Breast epithelium (tissue), 4 donors: ENCODE measurements at regions not wholly inside any gene's neighbourhood (a gene's known extent, or its start where the extent isn't known, plus 50 kb on each side); places are given as distances from the start of the nearest gene placed in this dataset.
A peak's percentile ranks its signal among the peaks of the same experiment; 100 is the strongest.

Source experiments
- DNase-seq, 2 donors: peaks; one replicate each; pipeline ENCODE4 v3.0.0-alpha.2; 2019; ENCODE audit warnings: low spot score in 2 of 2
- H3K27ac ChIP-seq, 2 donors: fragments of 200-600 bp; sonication (generic) in 1 of 2; one replicate each; pipeline ENCODE4 v1.5.1; 2016 to 2019; ENCODE audit warnings: mild to moderate bottlenecking in 1 of 2
- H3K27me3 ChIP-seq, 2 donors: fragments of 200-600 bp; sonication (generic) in 1 of 2; one replicate each; pipeline versions ENCODE4 v1.5.1 to v1.6.0; 2017 to 2019; ENCODE audit warnings: control low read depth in 1 of 2, mild to moderate bottlenecking in 1 of 2
- H3K36me3 ChIP-seq: fragments of 200-600 bp; one replicate; pipeline ENCODE4 v1.5.1; 2019
- H3K4me1 ChIP-seq, 2 donors: fragments of 200-600 bp; sonication (generic); one replicate each; pipeline ENCODE4 v1.5.1; 2016 to 2019; ENCODE audit warnings: control low read depth in 1 of 2
- H3K4me3 ChIP-seq, 3 donors: fragments of 200-600 bp; sonication (generic); 1 replicate in 2 of 3; 2 replicates in 1 of 3; pipeline ENCODE4 v1.5.1; 2016 to 2019; ENCODE audit warnings: mild to moderate bottlenecking in 3 of 3, moderate library complexity in 2 of 3
- H3K9me3 ChIP-seq, 2 donors: fragments of 200-600 bp; sonication (generic) in 1 of 2; one replicate each; pipeline ENCODE4 v1.5.1; 2016 to 2019; ENCODE audit warnings: control low read depth in 1 of 2
- POLR2A ChIP-seq: fragments of 450-650 bp; IDR thresholded peaks from one replicate; pipeline ENCODE4 v1.6.1; 2016; ENCODE audit warnings: antibody characterized with exemption, mild to moderate bottlenecking, moderate library complexity
- POLR2AphosphoS5 ChIP-seq, 3 donors: sonication (generic); formaldehyde crosslinking; IDR thresholded peaks; one replicate each; pipeline ENCODE4 v1.6.1; 2017; ENCODE audit warnings: antibody characterized with exemption in 3 of 3
- intact Hi-C: fragments of 100-400 bp; cut with DNase I; formaldehyde crosslinking; loops from one replicate; pipeline ENCODE4 v1.15.1; 2023; ENCODE audit warnings: low total_unique reads
- TF ChIP-seq, protein P1 (sequence below), 3 donors: fragments of 450-650 bp; IDR thresholded peaks; one replicate each; pipeline ENCODE4 v1.5.1; 2016 to 2017; ENCODE audit warnings: antibody characterized with exemption in 3 of 3, mild to moderate bottlenecking in 3 of 3, moderate library complexity in 3 of 3

DNA sequence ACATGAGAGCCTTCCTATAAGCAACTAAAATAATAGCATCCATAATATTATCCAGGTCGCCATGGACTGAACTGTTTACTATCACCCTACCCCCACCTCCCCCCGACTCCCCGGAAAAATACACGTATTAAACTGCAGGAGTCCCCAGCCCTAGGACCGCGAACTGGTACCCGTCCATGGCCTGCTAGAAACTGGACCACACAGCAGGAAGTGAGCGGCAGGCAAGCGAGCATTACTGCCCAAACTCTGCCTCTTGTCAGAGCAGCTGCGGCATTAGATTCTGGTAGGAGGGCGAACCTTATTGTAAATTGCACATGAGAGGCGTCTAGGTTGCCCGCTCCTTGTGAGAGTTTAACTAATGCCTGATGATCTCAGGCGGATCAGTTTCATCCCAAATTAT is 405.8 kb upstream of the ADGRL3 start:
- no peak for TF ChIP-seq POLR2AphosphoS5 (IDR thresholded peaks at IDR 0.05)
- TF ChIP-seq POLR2A, result no peak
- TF ChIP-seq, protein P1, sequence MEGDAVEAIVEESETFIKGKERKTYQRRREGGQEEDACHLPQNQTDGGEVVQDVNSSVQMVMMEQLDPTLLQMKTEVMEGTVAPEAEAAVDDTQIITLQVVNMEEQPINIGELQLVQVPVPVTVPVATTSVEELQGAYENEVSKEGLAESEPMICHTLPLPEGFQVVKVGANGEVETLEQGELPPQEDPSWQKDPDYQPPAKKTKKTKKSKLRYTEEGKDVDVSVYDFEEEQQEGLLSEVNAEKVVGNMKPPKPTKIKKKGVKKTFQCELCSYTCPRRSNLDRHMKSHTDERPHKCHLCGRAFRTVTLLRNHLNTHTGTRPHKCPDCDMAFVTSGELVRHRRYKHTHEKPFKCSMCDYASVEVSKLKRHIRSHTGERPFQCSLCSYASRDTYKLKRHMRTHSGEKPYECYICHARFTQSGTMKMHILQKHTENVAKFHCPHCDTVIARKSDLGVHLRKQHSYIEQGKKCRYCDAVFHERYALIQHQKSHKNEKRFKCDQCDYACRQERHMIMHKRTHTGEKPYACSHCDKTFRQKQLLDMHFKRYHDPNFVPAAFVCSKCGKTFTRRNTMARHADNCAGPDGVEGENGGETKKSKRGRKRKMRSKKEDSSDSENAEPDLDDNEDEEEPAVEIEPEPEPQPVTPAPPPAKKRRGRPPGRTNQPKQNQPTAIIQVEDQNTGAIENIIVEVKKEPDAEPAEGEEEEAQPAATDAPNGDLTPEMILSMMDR (IDR thresholded peaks at IDR 0.05), result no peak
- no peaks in the 10 kb centered on the region for H3K4me1 ChIP-seq
- no peak for DNase-seq
- no peaks in the 10 kb centered on the region for H3K27me3 ChIP-seq
- H3K9me3 ChIP-seq, result no peaks in the 10 kb centered on the region
- H3K4me3 ChIP-seq, result no peak overlapping the region
- H3K36me3 ChIP-seq, result no peaks in the 10 kb centered on the region
- no peak overlapping the region for H3K27ac ChIP-seq
- intact Hi-C loops, result no loop called here

DNA sequence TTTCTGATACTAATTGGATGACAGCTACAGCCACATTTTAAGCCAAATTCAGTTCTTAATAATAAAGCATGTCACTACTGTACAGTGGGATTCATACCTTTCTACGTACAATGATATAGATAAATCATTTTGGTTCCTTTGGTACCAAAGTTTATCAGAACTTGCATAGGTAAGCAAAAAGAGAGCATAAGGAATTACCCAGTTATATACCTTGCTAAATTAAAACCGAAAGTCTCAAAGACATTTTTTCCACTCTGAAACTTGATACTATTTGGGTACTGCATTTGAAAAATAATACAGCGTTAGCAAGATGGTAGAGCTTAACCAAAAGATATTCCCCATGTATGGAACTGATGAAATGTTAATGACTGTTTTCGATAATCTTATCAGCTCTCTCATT is 400.9 kb upstream of the ADGRL3 start:
- Histone ChIP-seq H3K36me3 (no peaks in the 10 kb centered on the region), H3K4me1 (no peaks in the 10 kb centered on the region), H3K4me3 (no peak overlapping the region), H3K27me3 (peaks cover 0 to 2% of the 10 kb centered on the region in 2 donors), H3K27ac (no peak overlapping the region), H3K9me3 (no peaks in the 10 kb centered on the region)
- intact Hi-C loops, result no loop called here
- DNase-seq, result no peak
- TF ChIP-seq POLR2A (no peak), POLR2AphosphoS5 (IDR thresholded peaks at IDR 0.05) (no peak)
- TF ChIP-seq, protein P1 (IDR thresholded peaks at IDR 0.05), result no peak

DNA sequence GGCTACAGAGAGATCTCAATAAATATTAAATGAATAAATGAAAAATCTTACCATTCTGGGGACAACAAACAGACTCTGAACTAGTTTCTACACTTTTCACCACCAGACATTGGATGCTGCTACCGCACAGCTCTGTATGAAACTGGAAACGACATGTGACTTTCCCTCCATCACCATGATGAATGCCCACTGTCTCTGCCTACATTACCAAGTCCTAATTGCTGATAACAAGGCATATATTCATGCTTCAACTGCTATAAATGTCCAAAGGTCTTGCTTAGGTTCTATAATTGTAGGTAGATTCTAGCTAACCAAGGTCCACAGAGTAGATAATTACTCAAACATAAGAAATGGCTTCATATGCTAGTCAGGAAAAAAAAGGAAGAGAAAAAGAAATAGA is 399.4 kb upstream of the ADGRL3 start:
- no peak overlapping the region for H3K4me3 ChIP-seq
- no peaks in the 10 kb centered on the region for H3K4me1 ChIP-seq
- TF ChIP-seq, protein P1 (IDR thresholded peaks at IDR 0.05), result no peak
- TF ChIP-seq POLR2AphosphoS5 (IDR thresholded peaks at IDR 0.05) (no peak), POLR2A (no peak)
- H3K36me3 ChIP-seq, result no peaks in the 10 kb centered on the region
- H3K27ac ChIP-seq, result no peak overlapping the region
- no peak for DNase-seq
- peaks cover 0 to 3% of the 10 kb centered on the region in 2 donors for H3K27me3 ChIP-seq
- no peaks in the 10 kb centered on the region for H3K9me3 ChIP-seq
- intact Hi-C loops, result no loop called here

DNA sequence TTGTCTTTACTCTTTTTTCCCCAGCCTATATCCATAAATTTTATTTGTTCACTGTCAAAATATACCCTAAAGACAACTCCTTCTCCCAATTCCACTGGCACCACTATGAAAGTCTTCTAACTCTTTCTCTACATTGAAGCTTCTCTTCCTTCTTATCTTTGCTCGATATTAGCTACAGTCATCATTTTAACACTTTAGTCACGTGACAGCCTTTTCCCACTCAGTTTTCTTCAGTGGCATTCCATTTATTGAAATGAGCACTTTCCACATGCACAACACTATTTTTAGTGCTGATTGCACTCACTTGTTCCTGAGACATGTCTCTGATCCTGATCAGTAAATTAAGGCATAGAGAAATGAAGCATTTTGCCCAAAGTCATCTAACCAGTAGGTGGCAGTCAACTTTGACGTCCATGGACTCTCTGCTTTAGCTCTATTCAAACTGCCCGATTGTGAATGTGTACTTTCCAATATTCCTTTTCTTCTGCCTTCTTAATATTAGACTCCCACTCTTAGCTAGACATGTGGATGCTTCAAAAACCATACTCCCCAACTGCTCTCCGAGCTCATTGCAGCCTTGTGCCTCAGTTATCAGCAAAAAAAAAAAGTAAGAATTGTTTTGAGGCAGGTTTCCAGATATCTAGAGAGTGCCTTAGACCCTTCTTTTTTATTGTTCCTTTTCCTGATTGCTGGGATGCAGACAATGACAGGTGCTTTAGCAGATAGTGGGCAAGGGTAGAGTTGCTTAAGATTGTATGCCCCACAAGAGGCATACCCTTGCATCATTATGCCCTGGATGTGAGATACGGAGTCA is 394.4 kb upstream of the ADGRL3 start:
- no peak for DNase-seq
- H3K4me3 ChIP-seq, result no peak overlapping the region
- peaks cover 0 to 3% of the 10 kb centered on the region in 2 donors for H3K27me3 ChIP-seq
- TF ChIP-seq, protein P1 (IDR thresholded peaks at IDR 0.05), result peak in 1 of 3 donors; percentile 9
- TF ChIP-seq POLR2A, result no peak
- no peaks in the 10 kb centered on the region for H3K36me3 ChIP-seq
- no peak overlapping the region for H3K27ac ChIP-seq
- intact Hi-C loops, result no loop called here
- H3K9me3 ChIP-seq, result no peaks in the 10 kb centered on the region
- H3K4me1 ChIP-seq, result no peaks in the 10 kb centered on the region

DNA sequence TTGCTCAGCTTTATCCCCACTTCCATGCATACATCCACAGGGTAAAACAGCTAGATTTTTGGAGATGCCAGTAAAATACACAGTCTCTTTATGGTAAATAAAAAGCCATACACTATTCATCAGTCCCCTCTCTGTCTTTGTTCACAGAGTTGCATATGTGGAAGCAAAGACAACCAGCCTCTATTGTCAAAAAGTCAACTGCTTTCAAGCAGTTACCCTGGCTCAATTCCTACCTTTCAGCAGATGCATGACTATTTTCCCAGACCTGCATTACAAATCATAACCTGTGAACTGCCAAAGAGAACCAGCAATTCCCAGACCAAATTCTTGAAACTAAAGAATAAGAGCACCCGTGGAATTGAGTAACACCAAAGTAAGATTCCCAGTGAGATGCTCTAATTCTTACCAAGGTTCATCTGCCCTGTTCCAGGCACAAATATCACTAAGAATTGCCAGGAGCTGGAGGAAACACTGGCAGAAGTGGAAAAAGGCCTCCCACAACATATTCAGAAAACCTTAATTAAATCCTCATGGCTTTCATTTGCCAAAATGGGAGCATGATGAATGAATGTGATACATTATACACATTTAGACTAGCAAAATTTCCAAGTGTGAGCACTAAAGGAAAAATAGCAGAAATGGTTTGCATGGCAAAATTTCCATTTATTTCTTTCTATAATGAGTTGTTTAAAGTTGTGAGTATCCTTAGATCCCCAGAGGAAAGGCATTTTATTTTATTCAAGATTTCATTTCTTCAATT is 391.2 kb upstream of the ADGRL3 start:
- DNase-seq, result no peak
- Histone ChIP-seq H3K27ac (no peak overlapping the region), H3K9me3 (no peaks in the 10 kb centered on the region), H3K4me1 (no peaks in the 10 kb centered on the region), H3K27me3 (peaks cover 0 to 3% of the 10 kb centered on the region in 2 donors), H3K4me3 (no peak overlapping the region), H3K36me3 (no peaks in the 10 kb centered on the region)
- intact Hi-C loops, result no loop called here
- no peak for TF ChIP-seq POLR2A
- TF ChIP-seq, protein P1 (IDR thresholded peaks at IDR 0.05), result no peak
- TF ChIP-seq POLR2AphosphoS5 (IDR thresholded peaks at IDR 0.05), result no peak
